GM23338 (cell line): ENCODE measurements at regions not wholly inside any gene's neighbourhood (a gene's known extent, or its start where the extent isn't known, plus 50 kb on each side); places are given as distances from the start of the nearest gene placed in this dataset.
A peak's percentile ranks its signal among the peaks of the same experiment; 100 is the strongest.

Source experiments
- ATAC-seq: fragments of 200-7000 bp; cut with Tn5 transposase; 3 replicates; pipeline ENCODE4 v1.9.1; 2020
- DNase-seq: peaks from one replicate; pipeline ENCODE4 v3.0.0-alpha.2; 2015; ENCODE audit warnings: low spot score
- H2AFZ ChIP-seq: fragments of 200-600 bp; sonication (generic); 2 replicates; pipeline ENCODE4 v1.8.0; 2016; ENCODE audit warnings: antibody characterized with exemption, mild to moderate bottlenecking, moderate library complexity
- H3F3A ChIP-seq: fragments of 200-600 bp; sonication (generic); replicated peaks from 2 replicates; pipeline ENCODE4 v1.8.0; 2017; ENCODE audit warnings: antibody characterized with exemption, mixed run types, low read depth
- H3K27ac ChIP-seq: fragments of 200-600 bp; sonication (generic); 2 replicates; pipeline ENCODE4 v1.6.1; 2016; ENCODE audit warnings: low read depth
- H3K27me3 ChIP-seq: fragments of 200-600 bp; sonication (generic); 2 replicates; pipeline ENCODE4 v1.8.0; 2016; ENCODE audit warnings: mild to moderate bottlenecking, mixed run types, moderate library complexity; ENCODE audit not compliant: insufficient read depth
- H3K36me3 ChIP-seq: fragments of 200-600 bp; sonication (generic); 2 replicates; pipeline ENCODE4 v1.8.0; 2016; ENCODE audit warnings: mild to moderate bottlenecking; ENCODE audit not compliant: insufficient read depth
- H3K4me1 ChIP-seq: fragments of 200-600 bp; sonication (generic); 2 replicates; pipeline ENCODE4 v1.8.0; 2016; ENCODE audit warnings: mild to moderate bottlenecking, moderate library complexity; ENCODE audit not compliant: insufficient read depth
- H3K4me2 ChIP-seq: fragments of 200-600 bp; sonication (generic); 2 replicates; pipeline ENCODE4 v1.7.1; 2017; ENCODE audit warnings: mixed run types
- H3K4me3 ChIP-seq: fragments of 200-600 bp; sonication (generic); 2 replicates; pipeline ENCODE4 v1.6.1; 2016; ENCODE audit warnings: mixed run types
- H3K79me2 ChIP-seq: fragments of 200-600 bp; sonication (generic); replicated peaks from 2 replicates; pipeline ENCODE4 v1.8.0; 2017; ENCODE audit warnings: mild to moderate bottlenecking; ENCODE audit not compliant: insufficient read depth
- H3K9me2 ChIP-seq: fragments of 200-600 bp; sonication (generic); 2 replicates; pipeline ENCODE4 v1.8.0; 2017; ENCODE audit not compliant: insufficient read depth
- H4K20me1 ChIP-seq: fragments of 200-600 bp; sonication (generic); replicated peaks from 2 replicates; pipeline ENCODE4 v1.8.0; 2017; ENCODE audit warnings: mild to moderate bottlenecking; ENCODE audit not compliant: insufficient read depth
- H3K27ac Mint-ChIP-seq: 2 replicates; pipeline ENCODE4 v1.8.0; 2020; ENCODE audit warnings: inconsistent platforms, mild to moderate bottlenecking, moderate library complexity, mixed read lengths
- H3K27me3 Mint-ChIP-seq: 3 replicates; pipeline ENCODE4 v1.8.0; 2022; ENCODE audit warnings: low read depth, mild to moderate bottlenecking, moderate library complexity, mixed read lengths, inconsistent platforms; ENCODE audit not compliant: insufficient read depth, poor library complexity
- H3K36me3 Mint-ChIP-seq: 3 replicates; pipeline ENCODE4 v1.8.0; 2021; ENCODE audit warnings: low read depth, mild to moderate bottlenecking, inconsistent platforms, moderate library complexity, mixed read lengths
- H3K4me1 Mint-ChIP-seq: 3 replicates; pipeline ENCODE4 v1.8.0; 2020; ENCODE audit warnings: mild to moderate bottlenecking, inconsistent platforms, mixed read lengths
- H3K4me3 Mint-ChIP-seq: 3 replicates; pipeline ENCODE4 v1.8.0; 2021; ENCODE audit warnings: moderate library complexity, mild to moderate bottlenecking, inconsistent platforms, mixed read lengths
- H3K9me3 Mint-ChIP-seq: 3 replicates; pipeline ENCODE4 v1.8.0; 2020; ENCODE audit warnings: moderate library complexity, mild to moderate bottlenecking, inconsistent platforms, mixed read lengths
- TF ChIP-seq, protein P1 (sequence below), 2 experiments: fragments of 200-600 bp in 1 of 2; sonication (generic) in 1 of 2; conservative IDR thresholded peaks; 2 replicates each; pipeline versions ENCODE4 v1.5.1 to v1.6.1; 2016 to 2017; ENCODE audit warnings: antibody characterized with exemption in 2 of 2, low read depth in 2 of 2, mild to moderate bottlenecking in 2 of 2, moderate library complexity in 1 of 2
- TF ChIP-seq, protein P2 (sequence below): fragments of 250-450 bp; sonication (Bioruptor Pico); IDR thresholded peaks from 2 replicates; pipeline ENCODE4 v1.5.0; 2020; ENCODE audit warnings: mild to moderate bottlenecking, moderate library complexity

DNA sequence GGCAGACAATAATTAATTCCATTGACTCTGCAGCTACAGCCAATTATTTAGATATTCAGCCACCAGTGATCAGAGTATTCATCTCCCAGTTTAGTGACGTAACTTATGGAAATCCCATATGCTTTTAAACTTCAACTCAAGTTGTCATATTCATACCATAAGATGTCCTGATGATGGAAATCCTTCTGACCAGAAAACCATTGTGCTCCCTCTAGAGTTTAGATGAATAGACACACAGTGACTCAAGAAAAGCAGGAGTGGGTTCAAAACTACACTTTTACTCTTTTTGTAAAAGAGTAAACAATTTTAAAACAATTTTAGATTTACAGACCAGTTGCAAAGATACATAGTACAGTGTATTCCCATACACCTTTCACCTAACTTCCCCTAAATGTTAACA is 463.7 kb downstream of the KCNT2 start:
- H3K4me2 ChIP-seq = no peak overlapping the region
- TF ChIP-seq, protein P1, sequence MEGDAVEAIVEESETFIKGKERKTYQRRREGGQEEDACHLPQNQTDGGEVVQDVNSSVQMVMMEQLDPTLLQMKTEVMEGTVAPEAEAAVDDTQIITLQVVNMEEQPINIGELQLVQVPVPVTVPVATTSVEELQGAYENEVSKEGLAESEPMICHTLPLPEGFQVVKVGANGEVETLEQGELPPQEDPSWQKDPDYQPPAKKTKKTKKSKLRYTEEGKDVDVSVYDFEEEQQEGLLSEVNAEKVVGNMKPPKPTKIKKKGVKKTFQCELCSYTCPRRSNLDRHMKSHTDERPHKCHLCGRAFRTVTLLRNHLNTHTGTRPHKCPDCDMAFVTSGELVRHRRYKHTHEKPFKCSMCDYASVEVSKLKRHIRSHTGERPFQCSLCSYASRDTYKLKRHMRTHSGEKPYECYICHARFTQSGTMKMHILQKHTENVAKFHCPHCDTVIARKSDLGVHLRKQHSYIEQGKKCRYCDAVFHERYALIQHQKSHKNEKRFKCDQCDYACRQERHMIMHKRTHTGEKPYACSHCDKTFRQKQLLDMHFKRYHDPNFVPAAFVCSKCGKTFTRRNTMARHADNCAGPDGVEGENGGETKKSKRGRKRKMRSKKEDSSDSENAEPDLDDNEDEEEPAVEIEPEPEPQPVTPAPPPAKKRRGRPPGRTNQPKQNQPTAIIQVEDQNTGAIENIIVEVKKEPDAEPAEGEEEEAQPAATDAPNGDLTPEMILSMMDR (conservative IDR thresholded peaks at IDR 0.05; ENCODE audit: low read depth in 2 of 2) = peak in 1 of 2 experiments; percentile 34; a peak in 2 of 4 replicates
- TF ChIP-seq, protein P2, sequence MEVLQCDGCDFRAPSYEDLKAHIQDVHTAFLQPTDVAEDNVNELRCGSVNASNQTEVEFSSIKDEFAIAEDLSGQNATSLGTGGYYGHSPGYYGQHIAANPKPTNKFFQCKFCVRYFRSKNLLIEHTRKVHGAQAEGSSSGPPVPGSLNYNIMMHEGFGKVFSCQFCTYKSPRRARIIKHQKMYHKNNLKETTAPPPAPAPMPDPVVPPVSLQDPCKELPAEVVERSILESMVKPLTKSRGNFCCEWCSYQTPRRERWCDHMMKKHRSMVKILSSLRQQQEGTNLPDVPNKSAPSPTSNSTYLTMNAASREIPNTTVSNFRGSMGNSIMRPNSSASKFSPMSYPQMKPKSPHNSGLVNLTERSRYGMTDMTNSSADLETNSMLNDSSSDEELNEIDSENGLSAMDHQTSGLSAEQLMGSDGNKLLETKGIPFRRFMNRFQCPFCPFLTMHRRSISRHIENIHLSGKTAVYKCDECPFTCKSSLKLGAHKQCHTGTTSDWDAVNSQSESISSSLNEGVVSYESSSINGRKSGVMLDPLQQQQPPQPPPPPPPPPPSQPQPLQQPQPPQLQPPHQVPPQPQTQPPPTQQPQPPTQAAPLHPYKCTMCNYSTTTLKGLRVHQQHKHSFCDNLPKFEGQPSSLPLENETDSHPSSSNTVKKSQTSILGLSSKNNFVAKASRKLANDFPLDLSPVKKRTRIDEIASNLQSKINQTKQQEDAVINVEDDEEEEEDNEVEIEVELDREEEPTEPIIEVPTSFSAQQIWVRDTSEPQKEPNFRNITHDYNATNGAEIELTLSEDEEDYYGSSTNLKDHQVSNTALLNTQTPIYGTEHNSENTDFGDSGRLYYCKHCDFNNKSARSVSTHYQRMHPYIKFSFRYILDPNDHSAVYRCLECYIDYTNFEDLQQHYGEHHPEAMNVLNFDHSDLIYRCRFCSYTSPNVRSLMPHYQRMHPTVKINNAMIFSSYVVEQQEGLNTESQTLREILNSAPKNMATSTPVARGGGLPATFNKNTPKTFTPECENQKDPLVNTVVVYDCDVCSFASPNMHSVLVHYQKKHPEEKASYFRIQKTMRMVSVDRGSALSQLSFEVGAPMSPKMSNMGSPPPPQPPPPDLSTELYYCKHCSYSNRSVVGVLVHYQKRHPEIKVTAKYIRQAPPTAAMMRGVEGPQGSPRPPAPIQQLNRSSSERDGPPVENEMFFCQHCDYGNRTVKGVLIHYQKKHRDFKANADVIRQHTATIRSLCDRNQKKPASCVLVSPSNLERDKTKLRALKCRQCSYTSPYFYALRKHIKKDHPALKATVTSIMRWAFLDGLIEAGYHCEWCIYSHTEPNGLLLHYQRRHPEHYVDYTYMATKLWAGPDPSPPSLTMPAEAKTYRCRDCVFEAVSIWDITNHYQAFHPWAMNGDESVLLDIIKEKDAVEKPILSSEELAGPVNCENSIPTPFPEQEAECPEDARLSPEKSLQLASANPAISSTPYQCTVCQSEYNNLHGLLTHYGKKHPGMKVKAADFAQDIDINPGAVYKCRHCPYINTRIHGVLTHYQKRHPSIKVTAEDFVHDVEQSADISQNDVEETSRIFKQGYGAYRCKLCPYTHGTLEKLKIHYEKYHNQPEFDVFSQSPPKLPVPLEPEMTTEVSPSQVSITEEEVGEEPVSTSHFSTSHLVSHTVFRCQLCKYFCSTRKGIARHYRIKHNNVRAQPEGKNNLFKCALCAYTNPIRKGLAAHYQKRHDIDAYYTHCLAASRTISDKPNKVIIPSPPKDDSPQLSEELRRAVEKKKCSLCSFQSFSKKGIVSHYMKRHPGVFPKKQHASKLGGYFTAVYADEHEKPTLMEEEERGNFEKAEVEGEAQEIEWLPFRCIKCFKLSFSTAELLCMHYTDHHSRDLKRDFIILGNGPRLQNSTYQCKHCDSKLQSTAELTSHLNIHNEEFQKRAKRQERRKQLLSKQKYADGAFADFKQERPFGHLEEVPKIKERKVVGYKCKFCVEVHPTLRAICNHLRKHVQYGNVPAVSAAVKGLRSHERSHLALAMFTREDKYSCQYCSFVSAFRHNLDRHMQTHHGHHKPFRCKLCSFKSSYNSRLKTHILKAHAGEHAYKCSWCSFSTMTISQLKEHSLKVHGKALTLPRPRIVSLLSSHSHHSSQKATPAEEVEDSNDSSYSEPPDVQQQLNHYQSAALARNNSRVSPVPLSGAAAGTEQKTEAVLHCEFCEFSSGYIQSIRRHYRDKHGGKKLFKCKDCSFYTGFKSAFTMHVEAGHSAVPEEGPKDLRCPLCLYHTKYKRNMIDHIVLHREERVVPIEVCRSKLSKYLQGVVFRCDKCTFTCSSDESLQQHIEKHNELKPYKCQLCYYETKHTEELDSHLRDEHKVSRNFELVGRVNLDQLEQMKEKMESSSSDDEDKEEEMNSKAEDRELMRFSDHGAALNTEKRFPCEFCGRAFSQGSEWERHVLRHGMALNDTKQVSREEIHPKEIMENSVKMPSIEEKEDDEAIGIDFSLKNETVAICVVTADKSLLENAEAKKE (CRISPR knock-in tag) = no peak
- H3K4me1 Mint-ChIP-seq = peaks cover 20% of the 10 kb centered on the region; the same call in 2 of the 3 replicates

More for the DNA sequence above, 463.7 kb downstream of the KCNT2 start:
- H3K9me3 Mint-ChIP-seq = no peaks in the 10 kb centered on the region
- no peak overlapping the region for H3K4me3 Mint-ChIP-seq
- no peaks in the 10 kb centered on the region for H3K27me3 ChIP-seq
- H3K4me1 ChIP-seq = 0 out of 2 replicates have a peak, but pooled peaks cover 3% of the 10 kb centered on the region
- H4K20me1 ChIP-seq = no peaks in the 10 kb centered on the region
- no peak overlapping the region for H3K27ac ChIP-seq
- no peaks in the 10 kb centered on the region for H3K36me3 ChIP-seq
- DNase-seq (no peak), ATAC-seq (no peak)
- H3F3A ChIP-seq = no peaks in the 10 kb centered on the region
- H2AFZ ChIP-seq = no peak overlapping the region
- no peaks in the 10 kb centered on the region for H3K79me2 ChIP-seq
- no peak overlapping the region for H3K27ac Mint-ChIP-seq
- H3K36me3 Mint-ChIP-seq = no peaks in the 10 kb centered on the region
- no peaks in the 10 kb centered on the region for H3K27me3 Mint-ChIP-seq
- H3K4me3 ChIP-seq = no peak overlapping the region
- no peaks in the 10 kb centered on the region for H3K9me2 ChIP-seq
